Activated CD4-positive, CD25-positive, alpha-beta regulatory T cell treated with anti-CD3 and anti-CD28 coated beads, Interleukin-2, amount 50 U/mL, for 72 hours (primary cell): ENCODE measurements at regions not wholly inside any gene's neighbourhood (a gene's known extent, or its start where the extent isn't known, plus 50 kb on each side); places are given as distances from the start of the nearest gene placed in this dataset.

Source experiments
- DNase-seq: peaks from one replicate; pipeline ENCODE4 v3.0.0; 2021

GRCh38 chr16:65940711-65941110, 425.8 kb upstream of the CDH5 start:
- no peak for DNase-seq

- no peak for DNase-seq
Measured at GRCh38 chr16:65938083-65938482, 428.4 kb upstream of the CDH5 start.

- DNase-seq, result no peak
Measured at GRCh38 chr16:65937455-65937854, 429.0 kb upstream of the CDH5 start.

GRCh38 chr16:65936096-65936495, 430.4 kb upstream of the CDH5 start:
- no peak for DNase-seq

- DNase-seq, result no peak
Measured at GRCh38 chr16:65934443-65934842, 432.0 kb upstream of the CDH5 start.

GRCh38 chr16:65933703-65934102, 432.8 kb upstream of the CDH5 start:
- no peak for DNase-seq

- DNase-seq, result no peak
Measured at GRCh38 chr16:65932350-65933072, 434.0 kb upstream of the CDH5 start.

- DNase-seq, result no peak
Measured at GRCh38 chr16:65922923-65923322, 443.6 kb upstream of the CDH5 start.

- DNase-seq, result no peak
Measured at GRCh38 chr16:65919986-65920376, 446.5 kb upstream of the CDH5 start.

GRCh38 chr16:65919145-65919985, 447.1 kb upstream of the CDH5 start:
- DNase-seq, result no peak

- no peak for DNase-seq
Measured at GRCh38 chr16:65917466-65917865, 449.0 kb upstream of the CDH5 start.

GRCh38 chr16:65916995-65917394, 449.5 kb upstream of the CDH5 start:
- no peak for DNase-seq

- DNase-seq, result no peak
Measured at GRCh38 chr16:65910291-65910690, 456.2 kb upstream of the CDH5 start.

- no peak for DNase-seq
Measured at GRCh38 chr16:65909310-65910050, 457.0 kb upstream of the CDH5 start.

- no peak for DNase-seq
Measured at GRCh38 chr16:65908568-65908967, 457.9 kb upstream of the CDH5 start.

GRCh38 chr16:65905331-65905730, 461.2 kb upstream of the CDH5 start:
- DNase-seq, result no peak

- DNase-seq, result no peak
Measured at GRCh38 chr16:65896448-65897153, 469.9 kb upstream of the CDH5 start.

GRCh38 chr16:65895906-65896305, 470.6 kb upstream of the CDH5 start:
- no peak for DNase-seq

- no peak for DNase-seq
Measured at GRCh38 chr16:65895486-65895885, 471.0 kb upstream of the CDH5 start.

GRCh38 chr16:65890203-65890602, 476.3 kb upstream of the CDH5 start:
- DNase-seq, result no peak

GRCh38 chr16:65889533-65889966, 476.9 kb upstream of the CDH5 start:
- DNase-seq, result no peak

GRCh38 chr16:65888201-65888600, 478.3 kb upstream of the CDH5 start:
- DNase-seq, result no peak

GRCh38 chr16:65884018-65884417, 482.5 kb upstream of the CDH5 start:
- DNase-seq, result no peak
